Gastrocnemius medialis (tissue), 4 donors: ENCODE measurements at regions not wholly inside any gene's neighbourhood (a gene's known extent, or its start where the extent isn't known, plus 50 kb on each side); places are given as distances from the start of the nearest gene placed in this dataset.

Experiments
- ATAC-seq, 2 donors: fragments of 150-250 bp; one replicate each; pipeline ENCODE4 v1.9.1; 2016
- DNase-seq, 2 donors: peaks; one replicate each; pipeline ENCODE4 v3.0.0-alpha.2; 2019
- H3K27ac ChIP-seq, 4 donors: fragments of 200-600 bp; sonication (generic); 1 replicate in 1 of 4; 2 replicates in 3 of 4; pipeline ENCODE4 v1.5.1; 2016 to 2018; ENCODE audit warnings: mild to moderate bottlenecking in 2 of 4, moderate library complexity in 1 of 4
- H3K27me3 ChIP-seq, 3 donors: fragments of 200-600 bp; sonication (generic) in 2 of 3; 1 replicate in 1 of 3; 2 replicates in 2 of 3; pipeline versions ENCODE4 v1.5.1 to v1.6.0; 2016 to 2019; ENCODE audit warnings: mild to moderate bottlenecking in 1 of 3, moderate library complexity in 1 of 3
- H3K36me3 ChIP-seq, 2 donors: fragments of 200-600 bp; sonication (generic) in 1 of 2; one replicate each; pipeline ENCODE4 v1.5.1; 2017 to 2018
- H3K4me1 ChIP-seq, 2 donors: fragments of 200-600 bp; sonication (generic) in 1 of 2; one replicate each; pipeline ENCODE4 v1.5.1; 2016 to 2017; ENCODE audit warnings: mild to moderate bottlenecking in 2 of 2
- H3K4me3 ChIP-seq, 4 donors: fragments of 200-600 bp; sonication (generic) in 3 of 4; 1 replicate in 1 of 4; 2 replicates in 3 of 4; pipeline ENCODE4 v1.5.1; 2016 to 2019; ENCODE audit warnings: mild to moderate bottlenecking in 2 of 4
- H3K9me3 ChIP-seq, 3 donors: fragments of 200-600 bp; sonication (generic) in 2 of 3; 1 replicate in 1 of 3; 2 replicates in 2 of 3; pipeline ENCODE4 v1.5.1; 2016 to 2019
- POLR2A ChIP-seq, 2 donors: fragments of 450-650 bp; IDR thresholded peaks; one replicate each; pipeline ENCODE4 v1.6.1; 2017; ENCODE audit warnings: antibody characterized with exemption in 2 of 2, mild to moderate bottlenecking in 2 of 2, moderate library complexity in 2 of 2
- in situ Hi-C, 4 donors: fragments of 200-750 bp; cut with MboI; loops; one replicate each; pipeline versions ENCODE4 v1.15.0 to v1.8.0; 2017; ENCODE audit warnings: low sequenced_read_pairs in 4 of 4
- intact Hi-C: fragments of 100-400 bp; cut with DNase I; formaldehyde crosslinking; loops from one replicate; pipeline ENCODE4 v1.15.1; 2023; ENCODE audit warnings: low total_unique reads
- TF ChIP-seq, protein P1 (sequence below), 5 experiments: fragments of 450-650 bp in 3 of 5; fragments of 200-600 bp in 2 of 5; sonication (generic) in 2 of 5; IDR thresholded peaks in 4 of 5; conservative IDR thresholded peaks in 1 of 5; 1 replicate in 4 of 5; 2 replicates in 1 of 5; pipeline ENCODE4 v1.5.1; 2016 to 2019; ENCODE audit warnings: antibody characterized with exemption in 5 of 5, mild to moderate bottlenecking in 3 of 5, moderate library complexity in 3 of 5

DNA sequence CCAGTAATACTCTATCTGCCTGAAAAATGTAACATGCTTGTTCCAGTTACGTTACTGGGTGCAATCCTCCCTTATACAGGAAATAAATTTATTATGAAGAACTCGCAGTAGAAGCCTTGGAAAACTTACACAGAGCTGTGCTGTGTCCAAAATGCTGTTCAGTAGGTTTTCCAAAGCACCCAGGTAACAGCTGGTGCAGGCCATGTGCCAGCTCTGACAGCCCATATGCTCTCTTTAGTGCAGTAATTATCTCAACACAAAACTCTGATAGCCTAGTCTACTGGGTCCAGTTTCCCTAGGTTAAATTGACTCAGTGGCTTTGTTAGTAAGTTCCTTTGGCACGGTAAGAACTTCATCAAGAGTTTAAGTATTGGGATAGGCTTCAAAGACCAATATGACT is 120.7 kb upstream of the OBI1 start:
- in situ Hi-C loops, result no loop called here
- no peaks in the 10 kb centered on the region for H3K36me3 ChIP-seq
- TF ChIP-seq POLR2A (IDR thresholded peaks at IDR 0.05), result no peak
- TF ChIP-seq, protein P1, sequence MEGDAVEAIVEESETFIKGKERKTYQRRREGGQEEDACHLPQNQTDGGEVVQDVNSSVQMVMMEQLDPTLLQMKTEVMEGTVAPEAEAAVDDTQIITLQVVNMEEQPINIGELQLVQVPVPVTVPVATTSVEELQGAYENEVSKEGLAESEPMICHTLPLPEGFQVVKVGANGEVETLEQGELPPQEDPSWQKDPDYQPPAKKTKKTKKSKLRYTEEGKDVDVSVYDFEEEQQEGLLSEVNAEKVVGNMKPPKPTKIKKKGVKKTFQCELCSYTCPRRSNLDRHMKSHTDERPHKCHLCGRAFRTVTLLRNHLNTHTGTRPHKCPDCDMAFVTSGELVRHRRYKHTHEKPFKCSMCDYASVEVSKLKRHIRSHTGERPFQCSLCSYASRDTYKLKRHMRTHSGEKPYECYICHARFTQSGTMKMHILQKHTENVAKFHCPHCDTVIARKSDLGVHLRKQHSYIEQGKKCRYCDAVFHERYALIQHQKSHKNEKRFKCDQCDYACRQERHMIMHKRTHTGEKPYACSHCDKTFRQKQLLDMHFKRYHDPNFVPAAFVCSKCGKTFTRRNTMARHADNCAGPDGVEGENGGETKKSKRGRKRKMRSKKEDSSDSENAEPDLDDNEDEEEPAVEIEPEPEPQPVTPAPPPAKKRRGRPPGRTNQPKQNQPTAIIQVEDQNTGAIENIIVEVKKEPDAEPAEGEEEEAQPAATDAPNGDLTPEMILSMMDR (IDR thresholded peaks at IDR 0.05 in 4 of 5, conservative IDR thresholded peaks at IDR 0.05 in 1 of 5), result no peak
- no peaks in the 10 kb centered on the region for H3K4me1 ChIP-seq
- H3K4me3 ChIP-seq, result no peak overlapping the region
- H3K27me3 ChIP-seq, result peaks cover 0 to 3% (median 0%) of the 10 kb centered on the region in 3 donors
- intact Hi-C loops, result no loop called here
- ATAC-seq, result no peak
- DNase-seq, result no peak
- H3K27ac ChIP-seq, result no peak overlapping the region
- no peaks in the 10 kb centered on the region for H3K9me3 ChIP-seq

DNA sequence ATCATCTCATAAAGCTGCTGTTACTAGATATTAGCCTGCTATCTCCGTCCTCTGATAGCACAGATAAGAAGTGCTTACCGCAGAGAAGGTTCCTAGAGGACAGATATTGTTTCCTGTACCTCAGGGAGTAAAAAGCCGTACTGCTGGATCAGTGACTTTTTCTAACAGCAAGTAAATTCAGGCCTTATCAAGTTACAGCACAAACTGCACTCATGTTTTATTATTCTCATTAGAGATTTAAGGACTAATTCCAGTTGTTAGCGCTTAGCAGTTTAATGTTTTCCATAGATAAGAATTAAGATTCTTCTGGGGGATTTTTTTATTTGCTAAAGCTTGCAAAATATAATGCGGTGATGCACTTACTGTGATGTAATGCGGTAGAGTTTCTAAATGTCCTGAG is 119.0 kb upstream of the OBI1 start:
- H3K27me3 ChIP-seq, result no peaks in the 10 kb centered on the region
- intact Hi-C loops (no loop called here), in situ Hi-C loops (no loop called here)
- no peaks in the 10 kb centered on the region for H3K4me1 ChIP-seq
- DNase-seq (no peak), ATAC-seq (no peak)
- no peaks in the 10 kb centered on the region for H3K36me3 ChIP-seq
- H3K9me3 ChIP-seq, result no peaks in the 10 kb centered on the region
- TF ChIP-seq POLR2A (IDR thresholded peaks at IDR 0.05), result no peak
- TF ChIP-seq, protein P1 (IDR thresholded peaks at IDR 0.05 in 4 of 5, conservative IDR thresholded peaks at IDR 0.05 in 1 of 5), result no peak
- H3K27ac ChIP-seq, result no peak overlapping the region
- no peak overlapping the region for H3K4me3 ChIP-seq

DNA sequence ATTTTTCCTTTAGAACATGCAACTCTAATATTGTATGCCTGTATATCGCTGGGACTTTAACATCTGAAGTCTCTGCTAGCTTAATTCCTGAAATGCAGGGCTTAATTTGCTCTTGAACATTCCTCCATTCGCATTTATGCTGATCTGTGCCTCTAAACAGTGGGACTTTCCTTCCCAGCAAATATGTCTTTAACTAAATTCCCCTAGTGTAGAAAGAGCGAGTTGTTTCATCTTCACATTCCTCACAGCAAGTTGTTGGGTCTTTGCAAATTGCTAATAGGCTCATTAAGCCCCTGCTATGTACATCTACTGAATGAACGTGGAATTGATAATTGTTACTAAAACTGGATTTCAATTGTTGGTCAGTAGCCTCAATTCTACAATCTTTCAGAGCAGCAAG is 118.4 kb upstream of the OBI1 start:
- in situ Hi-C loops, result no loop called here
- no peaks in the 10 kb centered on the region for H3K4me1 ChIP-seq

DNA sequence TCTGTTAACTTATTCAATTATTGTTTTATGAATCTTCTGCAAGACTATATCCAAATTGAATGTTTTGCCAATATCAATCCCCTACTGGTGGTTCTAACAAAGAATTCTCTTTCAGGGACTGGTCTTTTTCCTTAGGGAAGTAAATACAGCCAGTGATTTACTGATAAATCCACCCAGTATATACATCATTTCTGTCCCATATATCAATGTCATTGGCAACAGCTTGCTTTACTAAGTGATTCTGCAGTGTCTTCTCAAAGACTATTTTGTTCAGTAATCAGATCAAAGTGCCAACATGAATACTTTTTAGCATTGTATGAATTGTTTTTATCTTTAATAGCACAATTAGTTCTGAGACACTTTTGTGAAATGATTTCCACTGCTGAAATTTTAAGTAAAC is 114.0 kb upstream of the OBI1 start:
- no peaks in the 10 kb centered on the region for H3K36me3 ChIP-seq
- in situ Hi-C loops (no loop called here), intact Hi-C loops (no loop called here)
- no peak overlapping the region for H3K4me3 ChIP-seq
- no peaks in the 10 kb centered on the region for H3K9me3 ChIP-seq
- DNase-seq (no peak), ATAC-seq (no peak)
- H3K27me3 ChIP-seq, result no peaks in the 10 kb centered on the region
- TF ChIP-seq POLR2A (IDR thresholded peaks at IDR 0.05), result no peak
- TF ChIP-seq, protein P1 (IDR thresholded peaks at IDR 0.05 in 4 of 5, conservative IDR thresholded peaks at IDR 0.05 in 1 of 5), result no peak
- H3K27ac ChIP-seq, result no peak overlapping the region
- no peaks in the 10 kb centered on the region for H3K4me1 ChIP-seq

More for the DNA sequence above, 118.4 kb upstream of the OBI1 start:
- no peaks in the 10 kb centered on the region for H3K9me3 ChIP-seq
- ATAC-seq (no peak), DNase-seq (no peak)
- no peaks in the 10 kb centered on the region for H3K36me3 ChIP-seq
- H3K27ac ChIP-seq, result no peak overlapping the region
- intact Hi-C loops, result no loop called here
- H3K27me3 ChIP-seq, result no peaks in the 10 kb centered on the region
- TF ChIP-seq, protein P1 (IDR thresholded peaks at IDR 0.05 in 4 of 5, conservative IDR thresholded peaks at IDR 0.05 in 1 of 5), result no peak
- TF ChIP-seq POLR2A (IDR thresholded peaks at IDR 0.05), result no peak
- H3K4me3 ChIP-seq, result no peak overlapping the region

DNA sequence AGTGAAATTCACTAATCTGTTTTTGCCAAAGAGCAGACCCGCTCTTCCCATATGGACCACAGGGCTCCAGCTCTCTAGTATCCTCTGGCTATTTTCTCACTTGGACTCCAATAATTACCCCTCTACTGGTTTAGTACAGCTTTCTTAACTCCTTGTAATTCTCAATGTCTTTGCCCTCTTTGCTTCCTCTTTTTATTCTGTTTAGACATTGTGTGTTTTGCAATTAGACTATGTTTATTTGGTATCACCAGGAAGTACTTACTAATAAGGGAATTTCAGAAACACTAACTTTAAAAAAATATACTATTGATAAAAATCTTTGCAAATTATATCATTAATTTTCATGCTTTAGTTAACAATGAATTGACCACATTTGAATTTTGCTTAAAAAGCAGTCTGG is 111.6 kb upstream of the OBI1 start:
- Histone ChIP-seq H3K27me3 (no peaks in the 10 kb centered on the region), H3K4me1 (no peaks in the 10 kb centered on the region), H3K27ac (no peak overlapping the region), H3K36me3 (no peaks in the 10 kb centered on the region), H3K9me3 (no peaks in the 10 kb centered on the region), H3K4me3 (no peak overlapping the region)
- no peak for DNase-seq
- TF ChIP-seq POLR2A (IDR thresholded peaks at IDR 0.05), result no peak
- TF ChIP-seq, protein P1 (IDR thresholded peaks at IDR 0.05 in 4 of 5, conservative IDR thresholded peaks at IDR 0.05 in 1 of 5), result no peak
- ATAC-seq, result no peak
- intact Hi-C loops (no loop called here), in situ Hi-C loops (no loop called here)
